Ectodermal cell (in vitro differentiated cells): ENCODE measurements at regions not wholly inside any gene's neighbourhood (a gene's known extent, or its start where the extent isn't known, plus 50 kb on each side); places are given as distances from the start of the nearest gene placed in this dataset.

Experiments
- H3K27ac ChIP-seq: 2 replicates; pipeline ENCODE4 v1.7.0; 2013; ENCODE audit warnings: mild to moderate bottlenecking, low read depth, low read length; ENCODE audit not compliant: insufficient read depth, poor library complexity, severe bottlenecking
- H3K27me3 ChIP-seq: 2 replicates; pipeline ENCODE4 v1.7.0; 2013; ENCODE audit warnings: mild to moderate bottlenecking, low read length; ENCODE audit not compliant: insufficient read depth, control insufficient read depth, poor library complexity, severe bottlenecking
- H3K36me3 ChIP-seq: one replicate; pipeline ENCODE4 v1.7.0; 2013; ENCODE audit warnings: low read length; ENCODE audit not compliant: control insufficient read depth, insufficient read depth
- H3K4me1 ChIP-seq: one replicate; pipeline ENCODE4 v1.7.0; 2013; ENCODE audit warnings: low read length; ENCODE audit not compliant: control insufficient read depth, insufficient read depth
- H3K4me3 ChIP-seq: 2 replicates; pipeline ENCODE4 v1.7.0; 2013; ENCODE audit warnings: low read depth, low read length, control low read depth; ENCODE audit not compliant: insufficient read depth
- H3K9me3 ChIP-seq: 2 replicates; pipeline ENCODE4 v1.7.0; 2013; ENCODE audit warnings: mild to moderate bottlenecking, low read length, moderate library complexity; ENCODE audit not compliant: control insufficient read depth
- WGBS, 2 experiments: methylation state at CpG; one replicate each; pipeline ENCODE4 v1.1.7; 2013; ENCODE audit warnings: missing lambda C conversion rate in 2 of 2; 5-methylcytosine and 5-hydroxymethylcytosine counted together

GRCh38 chr11:69934861-69935494 lies 115.8 kb upstream of the FGF3 start:
- H3K27me3 ChIP-seq = no peaks in the 10 kb centered on the region
- H3K9me3 ChIP-seq = no peaks in the 10 kb centered on the region
- no peaks in the 10 kb centered on the region for H3K36me3 ChIP-seq
- 78 to 79% methylated on average over 13 of the region's 13 CpGs for WGBS, 2 experiments
- H3K27ac ChIP-seq = no peak overlapping the region
- H3K4me1 ChIP-seq = peaks cover 18% of the 10 kb centered on the region
- no peak overlapping the region for H3K4me3 ChIP-seq

DNA sequence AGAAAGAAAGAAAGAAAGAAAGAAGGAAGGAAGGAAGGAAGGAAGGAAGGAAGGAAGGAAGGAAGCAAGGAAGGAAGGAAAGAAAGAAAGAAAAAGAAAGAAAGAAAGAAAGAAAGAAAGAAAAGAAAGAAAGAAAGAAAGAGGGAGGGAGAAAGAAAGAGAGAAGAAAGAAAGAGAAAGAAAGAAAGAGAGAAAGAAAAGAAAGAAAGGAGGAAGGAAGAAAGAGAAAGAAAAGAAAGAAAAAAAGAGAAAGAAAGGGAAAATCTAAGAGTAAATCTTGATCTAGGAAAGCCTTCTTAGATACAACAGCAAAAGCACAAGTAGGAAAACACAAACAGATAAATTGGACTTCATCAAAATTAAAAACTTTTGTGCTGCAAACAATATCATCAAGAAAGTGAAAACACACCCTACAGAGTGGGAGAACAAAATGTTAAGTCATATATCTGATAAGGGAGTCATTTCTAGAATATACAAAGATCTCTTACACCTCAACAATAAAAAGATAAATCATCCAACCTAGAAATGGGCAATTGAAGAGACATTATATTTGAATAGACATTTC lies 116.8 kb upstream of the FGF3 start:
- H3K27ac ChIP-seq = no peak overlapping the region
- no peaks in the 10 kb centered on the region for H3K9me3 ChIP-seq
- no peaks in the 10 kb centered on the region for H3K27me3 ChIP-seq
- H3K36me3 ChIP-seq = no peaks in the 10 kb centered on the region
- H3K4me1 ChIP-seq = peaks cover 18% of the 10 kb centered on the region
- H3K4me3 ChIP-seq = no peak overlapping the region

DNA sequence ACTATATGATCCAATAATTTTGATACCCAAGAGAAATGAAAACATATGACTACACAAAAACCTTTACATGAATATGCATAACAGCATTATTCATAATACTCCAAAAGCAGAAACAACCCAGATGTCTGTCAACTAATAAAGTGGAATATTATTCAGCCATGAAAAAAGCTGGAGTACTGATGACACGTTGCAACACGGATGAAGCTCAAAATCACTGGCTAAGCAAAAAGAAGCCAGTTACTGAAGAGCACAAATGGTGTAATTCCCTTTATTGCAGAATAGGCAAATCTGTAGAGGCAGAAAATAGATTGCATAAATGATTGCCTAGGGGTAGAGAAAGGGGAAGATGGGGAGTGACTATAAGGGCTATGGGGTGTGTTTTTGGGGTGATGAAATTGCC lies 117.6 kb upstream of the FGF3 start:
- Histone ChIP-seq H3K4me3 (no peak overlapping the region), H3K27ac (no peak overlapping the region), H3K27me3 (no peaks in the 10 kb centered on the region), H3K4me1 (peaks cover 17% of the 10 kb centered on the region), H3K36me3 (no peaks in the 10 kb centered on the region), H3K9me3 (no peaks in the 10 kb centered on the region)
- WGBS, 2 experiments = 91 to 96% methylated on average over 2 of the region's 2 CpGs

- H3K4me1 ChIP-seq = peaks cover 5% of the 10 kb centered on the region
- no peak overlapping the region for H3K27ac ChIP-seq
- 91 to 93% methylated on average over 13 of the region's 13 CpGs for WGBS, 2 experiments
- no peak overlapping the region for H3K4me3 ChIP-seq
- no peaks in the 10 kb centered on the region for H3K9me3 ChIP-seq
- H3K36me3 ChIP-seq = no peaks in the 10 kb centered on the region
- H3K27me3 ChIP-seq = no peaks in the 10 kb centered on the region
These were observed 119.0 kb upstream of the FGF3 start for GRCh38 chr11:69938206-69938605.

- Histone ChIP-seq H3K4me1 (peaks cover 5% of the 10 kb centered on the region), H3K9me3 (no peaks in the 10 kb centered on the region), H3K36me3 (no peaks in the 10 kb centered on the region), H3K27me3 (no peaks in the 10 kb centered on the region), H3K27ac (no peak overlapping the region), H3K4me3 (no peak overlapping the region)
- 89 to 90% methylated on average over 28 of the region's 28 CpGs for WGBS, 2 experiments
These were observed 120.5 kb upstream of the FGF3 start for GRCh38 chr11:69939551-69940245.

GRCh38 chr11:69940246-69940610 lies 121.0 kb upstream of the FGF3 start:
- Histone ChIP-seq H3K27me3 (peaks cover under 1% of the 10 kb centered on the region), H3K36me3 (no peaks in the 10 kb centered on the region), H3K4me1 (peaks cover 5% of the 10 kb centered on the region), H3K27ac (no peak overlapping the region), H3K4me3 (no peak overlapping the region), H3K9me3 (no peaks in the 10 kb centered on the region)
- 89 to 93% methylated on average over 6 of the region's 6 CpGs for WGBS, 2 experiments

DNA sequence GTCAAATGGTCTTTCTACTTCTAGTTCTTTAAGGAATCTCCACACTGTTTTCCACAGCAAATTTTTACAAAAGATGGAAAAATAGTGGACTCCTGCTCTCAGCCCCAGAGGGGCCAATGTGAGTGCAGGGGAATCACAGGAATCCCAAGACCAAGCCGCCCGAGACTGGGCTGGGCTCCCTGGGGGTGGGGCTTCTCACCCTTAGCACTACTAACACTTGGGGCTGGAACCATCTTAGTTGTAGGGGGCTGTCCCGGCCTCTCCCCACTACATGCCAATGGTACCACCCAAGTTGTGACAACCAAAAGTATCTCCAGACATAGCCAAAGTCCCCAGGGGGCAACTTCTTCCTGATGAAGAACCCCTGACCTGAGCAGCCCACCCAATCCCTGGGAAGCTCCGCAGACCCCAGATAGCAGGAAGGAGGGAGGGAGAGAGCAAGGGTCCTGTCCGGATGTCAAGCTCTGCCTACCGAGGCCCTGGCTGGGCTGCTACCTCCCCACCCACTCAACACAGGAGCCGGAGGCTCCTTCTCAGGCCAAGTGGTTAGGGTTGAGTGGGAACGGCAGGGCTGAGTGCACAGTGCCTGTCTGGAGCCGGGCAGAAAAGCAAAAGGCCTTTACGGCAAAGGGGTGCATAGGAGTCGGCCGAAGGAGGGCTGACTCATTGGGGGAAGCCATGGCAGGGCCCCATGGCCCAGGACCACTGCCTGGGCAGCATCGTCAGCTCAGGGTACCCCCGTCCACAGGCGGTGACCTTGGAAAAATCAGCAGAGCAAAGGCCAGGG lies 122.5 kb upstream of the FGF3 start:
- no peak overlapping the region for H3K27ac ChIP-seq
- H3K27me3 ChIP-seq = peaks cover 5% of the 10 kb centered on the region
- WGBS, 2 experiments = 88 to 89% methylated on average over 15 of the region's 15 CpGs
- H3K4me3 ChIP-seq = no peak overlapping the region
- no peaks in the 10 kb centered on the region for H3K9me3 ChIP-seq
- H3K36me3 ChIP-seq = no peaks in the 10 kb centered on the region
- H3K4me1 ChIP-seq = peaks cover 5% of the 10 kb centered on the region

DNA sequence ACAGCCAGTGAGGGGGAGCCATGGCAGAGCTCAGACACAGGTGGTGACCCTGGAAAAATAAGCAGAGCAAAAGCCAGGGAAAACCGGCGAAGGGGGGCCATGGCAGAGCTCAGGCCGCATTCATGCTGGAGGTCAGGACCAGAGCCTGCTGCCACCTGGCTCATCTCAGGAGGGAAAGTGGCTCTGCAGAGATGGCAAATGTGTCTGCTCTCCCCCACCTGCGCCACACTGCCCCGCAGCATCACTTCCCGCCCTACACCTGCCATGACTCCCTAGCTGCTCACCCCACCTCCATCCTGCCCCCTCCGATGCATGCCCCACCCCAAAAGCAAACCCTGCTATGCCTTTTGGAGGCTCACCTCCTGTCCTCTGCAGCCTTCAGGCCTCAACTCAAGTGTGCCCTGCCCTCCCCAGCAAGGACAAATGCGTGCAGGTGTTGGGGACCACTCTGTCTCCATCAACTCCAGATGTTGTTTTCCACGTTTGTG lies 123.2 kb upstream of the FGF3 start:
- WGBS, 2 experiments = 93 to 95% methylated on average over 9 of the region's 9 CpGs
- Histone ChIP-seq H3K27me3 (peaks cover 5% of the 10 kb centered on the region), H3K9me3 (no peaks in the 10 kb centered on the region), H3K4me3 (no peak overlapping the region), H3K4me1 (peaks cover 5% of the 10 kb centered on the region), H3K27ac (no peak overlapping the region), H3K36me3 (no peaks in the 10 kb centered on the region)

- Histone ChIP-seq H3K27me3 (peaks cover 5% of the 10 kb centered on the region), H3K4me1 (peaks cover 7% of the 10 kb centered on the region), H3K27ac (no peak overlapping the region), H3K36me3 (no peaks in the 10 kb centered on the region), H3K9me3 (no peaks in the 10 kb centered on the region), H3K4me3 (no peak overlapping the region)
- WGBS, 2 experiments = 83 to 85% methylated on average over 6 of the region's 6 CpGs
These were observed 123.8 kb upstream of the FGF3 start for GRCh38 chr11:69943066-69943465.

DNA sequence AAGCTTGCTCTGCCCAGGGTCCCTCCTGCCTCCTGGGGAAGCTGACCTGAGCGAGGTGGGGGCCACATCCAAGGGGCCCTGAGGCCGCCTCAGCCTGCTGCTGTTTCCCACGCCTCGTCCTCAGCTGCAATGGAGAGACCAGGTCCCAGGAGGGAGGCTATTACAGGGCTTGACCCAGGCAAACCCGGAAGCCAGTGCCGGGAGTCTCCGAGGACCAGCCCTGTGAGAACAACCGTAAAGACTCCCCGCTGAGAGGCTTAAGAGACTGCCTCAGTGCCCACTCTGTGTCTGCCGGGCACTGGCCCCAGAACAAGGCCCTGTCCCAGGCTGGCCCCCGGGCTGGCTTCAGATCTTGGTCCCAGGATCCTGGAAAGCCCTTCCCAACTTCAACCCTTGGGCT lies 124.3 kb upstream of the FGF3 start:
- Histone ChIP-seq H3K27me3 (peaks cover 5% of the 10 kb centered on the region), H3K9me3 (no peaks in the 10 kb centered on the region), H3K4me1 (peaks cover 12% of the 10 kb centered on the region), H3K27ac (no peak overlapping the region), H3K36me3 (no peaks in the 10 kb centered on the region), H3K4me3 (no peak overlapping the region)
- 79 to 83% methylated on average over 11 of the region's 11 CpGs for WGBS, 2 experiments
